ENCODE measurements at regions not wholly inside any gene's neighbourhood (a gene's known extent, or its start where the extent isn't known, plus 50 kb on each side); places are given as distances from the start of the nearest gene placed in this dataset.

DNA sequence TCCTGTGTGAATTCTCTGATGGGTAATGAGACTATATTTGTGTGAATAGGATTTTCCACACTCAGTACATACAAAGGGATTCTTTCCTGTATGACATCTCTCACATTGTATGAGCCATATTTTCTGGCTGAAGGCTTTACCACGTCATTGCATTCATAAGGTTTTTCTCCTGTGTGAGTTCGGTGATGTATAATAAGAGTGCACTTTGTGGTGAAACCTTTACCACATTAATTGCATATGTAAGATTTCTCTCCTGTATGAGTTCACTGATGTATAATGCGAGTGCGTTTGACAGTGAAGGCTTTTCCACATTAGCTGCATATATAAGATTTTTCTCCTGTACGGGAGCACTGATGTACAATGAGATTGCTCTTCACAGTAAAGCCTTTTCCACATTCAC is 455.4 kb upstream of the CNTN5 start:
- no peaks in the 10 kb centered on the region for H3K4me1 ChIP-seq
- FAIRE-seq (no peak), ATAC-seq (no peak), DNase-seq (ENCODE audit: low read depth in 1 of 2, low spot score in 1 of 2) (no peak)
- no peak overlapping the region for H3K4me2 ChIP-seq
- H3K27ac ChIP-seq: no peak overlapping the region
- CTCF ChIA-PET: interaction anchor here (0.9 kb wide), 1 partner anchor 8 kb away, joined by 3 read pairs; no protein-coding TSS in a partner anchor
- WGBS (ENCODE audit: missing lambda C conversion rate): 31% methylated on average over 5 of the region's 5 CpGs
- TF ChIP-seq RNF2 (IDR thresholded peaks at IDR 0.05; ENCODE audit: borderline replicate concordance, low read depth): no peak
- TF ChIP-seq TP53 (CRISPR knock-in tag; IDR thresholded peaks at IDR 0.05): no peak
- TF ChIP-seq ZSCAN20 (CRISPR knock-in tag; IDR thresholded peaks at IDR 0.05): no peak
- TF ChIP-seq, protein P1, sequence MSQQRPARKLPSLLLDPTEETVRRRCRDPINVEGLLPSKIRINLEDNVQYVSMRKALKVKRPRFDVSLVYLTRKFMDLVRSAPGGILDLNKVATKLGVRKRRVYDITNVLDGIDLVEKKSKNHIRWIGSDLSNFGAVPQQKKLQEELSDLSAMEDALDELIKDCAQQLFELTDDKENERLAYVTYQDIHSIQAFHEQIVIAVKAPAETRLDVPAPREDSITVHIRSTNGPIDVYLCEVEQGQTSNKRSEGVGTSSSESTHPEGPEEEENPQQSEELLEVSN (IDR thresholded peaks at IDR 0.05; ENCODE audit: borderline replicate concordance, low read depth): no peak
- TF ChIP-seq HOXB5 (CRISPR knock-in tag; IDR thresholded peaks at IDR 0.05): no peak
- no peak for TF ChIP-seq EP300 (IDR thresholded peaks at IDR 0.05)
- no peak for TF ChIP-seq HEYL (CRISPR knock-in tag; IDR thresholded peaks at IDR 0.05)
- no peak for TF ChIP-seq HDAC2 (IDR thresholded peaks at IDR 0.05)
- no peak for TF ChIP-seq CBX8 (IDR thresholded peaks at IDR 0.05)
- no peak for TF ChIP-seq SREBF2 (IDR thresholded peaks at IDR 0.05)
- TF ChIP-seq ZFP36 (IDR thresholded peaks at IDR 0.05; ENCODE audit: borderline replicate concordance, partially characterized antibody): no peak
- no peak for TF ChIP-seq CBX2 (IDR thresholded peaks at IDR 0.05; ENCODE audit: borderline replicate concordance, low read depth)
- no peak for TF ChIP-seq JUNB (IDR thresholded peaks at IDR 0.05)
- TF ChIP-seq RARB (CRISPR knock-in tag; IDR thresholded peaks at IDR 0.05): no peak
- TF ChIP-seq NPAS2 (CRISPR knock-in tag; IDR thresholded peaks at IDR 0.05; ENCODE audit: borderline replicate concordance): no peak
- no peaks in the 10 kb centered on the region for H3K9me3 ChIP-seq
- H3K4me3 ChIP-seq: no peak overlapping the region
- POLR2A ChIA-PET: no interaction called here

DNA sequence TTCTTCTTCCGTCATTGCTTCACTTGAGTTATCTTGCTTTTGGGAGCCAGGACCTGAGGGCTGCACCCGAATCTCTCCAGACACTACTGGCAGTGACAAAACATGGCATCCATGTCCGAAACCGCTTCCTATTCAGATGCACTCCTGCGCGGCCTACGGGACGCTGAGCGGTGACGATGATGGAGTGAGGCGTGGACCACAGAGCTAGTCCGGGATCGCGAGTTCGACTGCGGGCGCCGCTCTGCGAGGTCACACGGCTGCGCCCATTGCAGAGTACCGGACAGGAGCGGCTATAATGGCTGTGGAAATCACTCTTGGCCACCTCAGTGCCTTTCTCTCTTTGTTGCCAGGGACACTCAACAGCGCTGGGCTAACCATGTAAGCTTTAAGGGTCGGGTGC is 453.8 kb upstream of the CNTN5 start:
- Histone ChIP-seq H3K4me3 (no peak overlapping the region), H3K4me2 (no peak overlapping the region), H3K4me1 (no peaks in the 10 kb centered on the region), H3K27ac (no peak overlapping the region), H3K9me3 (no peaks in the 10 kb centered on the region)
- ChIA-PET POLR2A (no interaction called here), CTCF (no interaction called here)
- 67% methylated on average over 24 of the region's 25 CpGs for WGBS (ENCODE audit: missing lambda C conversion rate)
- ATAC-seq (no peak), DNase-seq (ENCODE audit: low read depth in 1 of 2, low spot score in 1 of 2) (no peak), FAIRE-seq (no peak)
- no peak for TF ChIP-seq SREBF2 (IDR thresholded peaks at IDR 0.05)

DNA sequence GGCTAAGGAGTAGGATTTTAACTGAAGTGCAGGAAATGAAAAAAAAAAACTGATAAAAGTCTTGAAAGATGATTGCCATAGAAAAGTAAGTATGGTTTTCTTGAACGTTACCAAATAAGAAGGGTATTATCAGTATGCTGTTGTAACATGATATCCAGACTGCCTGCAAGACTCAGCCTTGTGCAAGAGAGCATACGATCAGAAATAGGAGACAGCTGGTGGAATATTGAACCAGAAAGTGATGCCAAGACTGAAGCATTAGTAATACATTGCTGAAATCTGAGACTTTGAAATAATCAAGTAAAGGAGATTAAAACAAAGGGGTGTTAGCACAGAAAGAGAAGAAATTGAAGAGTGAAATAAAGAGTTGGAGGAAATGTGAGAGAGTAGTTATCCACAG is 452.7 kb upstream of the CNTN5 start:
- ChIA-PET POLR2A (no interaction called here), CTCF (no interaction called here)
- no peak overlapping the region for H3K27ac ChIP-seq
- WGBS (ENCODE audit: missing lambda C conversion rate): 13% methylated on average over 2 of the region's 2 CpGs
- H3K9me3 ChIP-seq: no peaks in the 10 kb centered on the region
- H3K4me1 ChIP-seq: no peaks in the 10 kb centered on the region
- H3K4me2 ChIP-seq: no peak overlapping the region
- no peak overlapping the region for H3K4me3 ChIP-seq
- TF ChIP-seq EP300 (IDR thresholded peaks at IDR 0.05): no peak
- no peak for TF ChIP-seq BHLHE40 (IDR thresholded peaks at IDR 0.05; ENCODE audit: low read depth, low read length)
- TF ChIP-seq FOSL2 (IDR thresholded peaks at IDR 0.05): no peak
- no peak for TF ChIP-seq FOSL2 (CRISPR knock-in tag; IDR thresholded peaks at IDR 0.05)
- TF ChIP-seq CHD4 (IDR thresholded peaks at IDR 0.05; ENCODE audit: borderline replicate concordance): no peak
- TF ChIP-seq HOXB5 (CRISPR knock-in tag; IDR thresholded peaks at IDR 0.05): no peak
- no peak for TF ChIP-seq RARB (CRISPR knock-in tag; IDR thresholded peaks at IDR 0.05)
- TF ChIP-seq, protein P2, sequence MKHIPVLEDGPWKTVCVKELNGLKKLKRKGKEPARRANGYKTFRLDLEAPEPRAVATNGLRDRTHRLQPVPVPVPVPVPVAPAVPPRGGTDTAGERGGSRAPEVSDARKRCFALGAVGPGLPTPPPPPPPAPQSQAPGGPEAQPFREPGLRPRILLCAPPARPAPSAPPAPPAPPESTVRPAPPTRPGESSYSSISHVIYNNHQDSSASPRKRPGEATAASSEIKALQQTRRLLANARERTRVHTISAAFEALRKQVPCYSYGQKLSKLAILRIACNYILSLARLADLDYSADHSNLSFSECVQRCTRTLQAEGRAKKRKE (CRISPR knock-in tag; IDR thresholded peaks at IDR 0.05; ENCODE audit: low read depth): no peak
- ATAC-seq (no peak), DNase-seq (ENCODE audit: low read depth in 1 of 2, low spot score in 1 of 2) (no peak), FAIRE-seq (no peak)

DNA sequence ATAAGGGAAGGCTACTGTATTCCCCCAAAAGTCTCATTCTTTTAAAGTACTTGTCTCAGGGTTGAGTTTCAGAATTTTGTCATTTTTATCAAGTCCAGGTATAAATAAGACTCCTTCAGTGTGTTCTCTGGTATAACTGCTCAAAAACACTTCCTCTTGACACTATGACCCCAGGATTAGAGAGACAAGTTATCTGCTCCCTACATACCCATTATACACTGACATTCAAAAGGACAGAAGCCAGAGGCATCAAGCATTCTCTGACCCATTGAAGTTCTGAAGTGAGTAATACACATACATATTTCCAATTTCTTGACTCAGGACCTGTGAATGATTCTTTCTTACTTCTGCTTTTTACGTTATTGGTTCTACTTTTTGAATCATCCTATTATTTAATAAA is 447.8 kb upstream of the CNTN5 start:
- no peak for DNase-seq (ENCODE audit: low read depth in 1 of 2, low spot score in 1 of 2)
- Histone ChIP-seq H3K4me2 (no peak overlapping the region), H3K27ac (no peak overlapping the region), H3K4me3 (no peak overlapping the region), H3K4me1 (no peaks in the 10 kb centered on the region), H3K9me3 (no peaks in the 10 kb centered on the region)
- no peak for FAIRE-seq
- no peak for TF ChIP-seq ZNF302 (CRISPR knock-in tag; IDR thresholded peaks at IDR 0.05)
- TF ChIP-seq HDAC2 (IDR thresholded peaks at IDR 0.05): no peak
- no peak for TF ChIP-seq BHLHE40 (IDR thresholded peaks at IDR 0.05; ENCODE audit: low read depth, low read length)
- TF ChIP-seq NR3C1 (IDR thresholded peaks at IDR 0.05): no peak
- TF ChIP-seq TP53 (CRISPR knock-in tag; IDR thresholded peaks at IDR 0.05): no peak
- TF ChIP-seq, protein P3, sequence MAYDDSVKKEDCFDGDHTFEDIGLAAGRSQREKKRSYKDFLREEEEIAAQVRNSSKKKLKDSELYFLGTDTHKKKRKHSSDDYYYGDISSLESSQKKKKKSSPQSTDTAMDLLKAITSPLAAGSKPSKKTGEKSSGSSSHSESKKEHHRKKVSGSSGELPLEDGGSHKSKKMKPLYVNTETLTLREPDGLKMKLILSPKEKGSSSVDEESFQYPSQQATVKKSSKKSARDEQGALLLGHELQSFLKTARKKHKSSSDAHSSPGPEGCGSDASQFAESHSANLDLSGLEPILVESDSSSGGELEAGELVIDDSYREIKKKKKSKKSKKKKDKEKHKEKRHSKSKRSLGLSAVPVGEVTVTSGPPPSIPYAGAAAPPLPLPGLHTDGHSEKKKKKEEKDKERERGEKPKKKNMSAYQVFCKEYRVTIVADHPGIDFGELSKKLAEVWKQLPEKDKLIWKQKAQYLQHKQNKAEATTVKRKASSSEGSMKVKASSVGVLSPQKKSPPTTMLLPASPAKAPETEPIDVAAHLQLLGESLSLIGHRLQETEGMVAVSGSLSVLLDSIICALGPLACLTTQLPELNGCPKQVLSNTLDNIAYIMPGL (CRISPR knock-in tag; IDR thresholded peaks at IDR 0.05; ENCODE audit: borderline replicate concordance): no peak
- no peak for TF ChIP-seq CBX8 (IDR thresholded peaks at IDR 0.05)
- no peak for TF ChIP-seq ZFP36 (IDR thresholded peaks at IDR 0.05; ENCODE audit: borderline replicate concordance, partially characterized antibody)
- TF ChIP-seq, protein P4, sequence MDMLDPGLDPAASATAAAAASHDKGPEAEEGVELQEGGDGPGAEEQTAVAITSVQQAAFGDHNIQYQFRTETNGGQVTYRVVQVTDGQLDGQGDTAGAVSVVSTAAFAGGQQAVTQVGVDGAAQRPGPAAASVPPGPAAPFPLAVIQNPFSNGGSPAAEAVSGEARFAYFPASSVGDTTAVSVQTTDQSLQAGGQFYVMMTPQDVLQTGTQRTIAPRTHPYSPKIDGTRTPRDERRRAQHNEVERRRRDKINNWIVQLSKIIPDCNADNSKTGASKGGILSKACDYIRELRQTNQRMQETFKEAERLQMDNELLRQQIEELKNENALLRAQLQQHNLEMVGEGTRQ (IDR thresholded peaks at IDR 0.05): no peak
- POLR2A ChIA-PET: no interaction called here
- CTCF ChIA-PET: no interaction called here
- no peak for ATAC-seq
- 4% methylated on average over 1 of the region's 1 CpG for WGBS (ENCODE audit: missing lambda C conversion rate)

All from A549 (cell line).